ENCODE measurements at regions not wholly inside any gene's neighbourhood (a gene's known extent, or its start where the extent isn't known, plus 50 kb on each side); places are given as distances from the start of the nearest gene placed in this dataset.
"Not testable (repeated sequence)": the region's sequence is repeated elsewhere in the genome, so short reads cannot be mapped to it uniquely, and the experiment has no call there.

DNA sequence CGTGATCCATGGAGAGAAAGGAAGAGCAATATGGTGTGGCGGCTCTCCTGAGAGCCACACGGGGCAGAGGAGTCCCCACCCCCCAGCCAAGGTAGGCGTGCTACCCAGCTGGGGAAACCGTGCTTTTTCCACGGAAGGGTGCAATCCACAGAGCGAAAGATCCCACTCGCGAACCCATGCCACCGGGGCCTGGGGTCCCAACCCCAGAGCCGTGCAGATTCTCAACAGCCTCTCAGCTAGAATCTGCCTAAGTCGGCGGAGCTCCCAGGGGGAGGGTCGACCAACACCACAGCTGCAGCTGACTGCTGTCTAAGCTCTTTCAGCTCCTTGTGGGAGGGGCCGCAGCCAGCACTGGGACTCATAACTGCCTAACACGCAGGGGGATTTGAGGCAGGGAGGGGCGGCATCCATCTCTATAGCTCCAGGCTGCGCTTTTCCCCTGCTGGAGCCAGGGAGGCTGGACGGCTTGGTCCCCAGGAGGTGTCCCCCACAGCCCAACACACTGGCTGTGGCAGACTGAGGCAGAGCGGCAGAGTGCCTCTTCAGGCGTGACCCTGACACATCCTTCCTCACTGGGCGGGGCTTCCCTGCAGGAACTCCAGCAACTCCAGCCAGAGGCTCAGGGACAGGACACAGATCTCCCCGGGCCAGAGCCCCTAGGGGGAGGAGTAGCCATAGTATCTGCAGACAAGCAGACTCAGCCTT lies 107.6 kb upstream of the ZBTB20 start:
- no peak for DNase-seq (ENCODE audit: low spot score)

DNA sequence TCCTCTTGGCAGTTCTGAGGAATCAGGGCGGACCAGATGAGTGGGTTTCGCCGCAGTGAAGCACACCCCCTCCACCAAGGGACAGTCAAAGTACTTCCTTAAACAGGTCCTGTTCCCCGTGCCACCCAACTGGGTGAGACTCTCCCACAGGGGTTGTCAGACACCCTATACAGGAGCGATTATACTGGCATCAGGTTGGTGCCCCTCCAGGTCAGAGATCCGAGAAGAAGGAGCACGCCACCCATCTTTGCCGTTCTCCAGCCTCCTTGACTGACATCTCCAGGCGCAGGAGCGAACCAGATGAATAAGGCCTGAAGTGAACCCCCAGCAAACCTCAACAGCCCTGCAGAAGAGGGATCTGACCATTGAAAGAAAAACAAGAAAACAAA lies 108.1 kb upstream of the ZBTB20 start:
- DNase-seq (ENCODE audit: low spot score) = no peak

DNA sequence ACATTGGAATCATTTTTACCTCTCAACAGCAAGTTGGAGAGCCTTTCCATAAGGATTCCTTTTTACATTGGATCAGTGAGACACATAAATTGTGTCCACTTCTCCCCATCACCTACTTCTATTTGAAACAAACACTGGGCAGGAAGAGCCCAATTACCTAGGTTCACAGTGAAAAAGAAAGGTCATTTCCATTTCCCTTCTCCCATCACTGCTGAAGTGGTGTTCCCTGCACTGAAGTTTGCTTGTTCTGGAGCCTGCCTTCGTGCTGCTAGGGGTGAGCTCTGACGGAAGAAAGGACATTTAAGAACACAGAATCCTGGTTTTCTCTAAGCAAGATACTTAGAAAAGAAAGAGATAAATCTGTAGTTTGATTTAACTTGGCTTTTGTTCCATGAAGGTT lies 123.8 kb upstream of the ZBTB20 start:
- no peak for DNase-seq (ENCODE audit: low spot score)

DNA sequence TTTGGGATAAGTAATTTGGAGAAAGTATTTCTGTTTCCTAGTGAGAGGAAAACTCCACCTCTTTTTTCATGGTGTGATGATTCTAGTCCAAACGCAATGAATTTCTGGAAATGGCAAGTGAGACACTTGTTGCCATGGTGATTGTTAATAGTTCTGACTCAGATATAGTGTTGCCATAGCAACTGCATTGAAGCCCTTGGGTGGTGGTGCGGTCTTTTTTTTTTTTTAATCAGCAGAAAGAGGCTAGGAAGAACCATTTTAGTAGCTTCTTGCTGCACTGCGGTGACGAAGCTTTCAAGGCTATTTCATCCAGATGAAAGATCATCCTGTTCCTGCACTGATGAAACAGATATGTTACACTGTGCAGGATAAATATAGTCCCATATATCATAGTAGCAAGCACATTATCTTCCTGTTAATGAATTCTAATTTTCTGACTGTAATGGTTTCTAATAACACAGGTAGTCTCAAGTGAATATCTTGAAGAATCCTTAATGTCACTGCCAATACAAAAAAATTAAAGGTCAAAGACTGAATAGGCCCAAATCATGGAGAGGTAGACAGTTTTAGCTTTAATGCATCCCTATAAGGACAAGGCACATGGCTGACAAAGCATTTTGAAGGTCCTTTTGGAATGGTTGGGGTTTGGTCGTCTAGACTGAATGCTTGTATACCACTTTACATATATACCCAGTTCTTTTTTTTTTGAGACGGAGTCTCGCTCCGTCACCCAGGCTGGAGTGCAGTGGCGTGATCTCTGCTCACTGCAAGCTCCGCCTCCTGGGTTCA lies 125.1 kb upstream of the ZBTB20 start:
- peak; percentile 13 for DNase-seq (ENCODE audit: low spot score)

GRCh38 chr3:115275896-115276295 lies 128.8 kb upstream of the ZBTB20 start:
- no peak for DNase-seq (ENCODE audit: low spot score)

DNA sequence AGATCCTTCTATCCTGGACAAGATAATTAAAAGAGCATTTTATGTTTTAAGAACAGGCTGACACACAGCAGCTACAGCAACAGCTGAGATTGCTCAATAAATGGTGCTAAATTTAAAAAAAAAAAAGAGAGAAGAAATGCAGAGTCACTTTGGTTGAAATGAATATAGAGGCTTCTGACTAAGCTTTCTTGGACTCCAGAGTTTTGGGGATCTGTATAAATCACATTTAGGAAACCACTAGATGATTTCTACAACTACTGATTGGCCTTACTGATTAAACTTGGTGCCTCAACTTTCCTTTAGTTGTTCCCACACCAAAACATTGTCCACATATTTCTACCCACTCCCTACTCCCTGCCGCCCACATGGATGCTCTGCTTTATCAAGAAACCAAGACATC lies 132.9 kb upstream of the ZBTB20 start:
- no peak for DNase-seq (ENCODE audit: low spot score)

DNA sequence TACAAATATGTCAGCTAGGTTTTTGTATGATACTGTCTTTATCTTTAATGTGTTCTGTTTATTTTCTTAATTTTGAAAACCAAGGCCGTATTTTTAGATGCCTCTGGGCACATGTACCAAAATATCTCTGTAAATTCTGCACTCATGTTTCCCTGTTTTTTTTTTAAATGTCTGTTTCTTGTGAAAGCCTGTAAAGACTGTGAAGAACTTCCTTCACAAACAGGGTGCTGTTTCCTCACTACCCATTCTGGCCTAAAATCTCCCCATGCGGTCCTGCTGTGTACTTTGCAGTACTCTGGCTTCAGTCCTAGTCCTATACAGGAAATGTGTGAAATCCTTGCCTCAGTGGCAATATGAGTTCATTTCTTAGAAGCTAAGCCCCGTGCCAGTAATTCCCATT lies 133.4 kb upstream of the ZBTB20 start:
- DNase-seq (ENCODE audit: low spot score) = no peak

- DNase-seq (ENCODE audit: low spot score) = no peak
Measured at GRCh38 chr3:115281697-115282675, 134.9 kb upstream of the ZBTB20 start.

DNA sequence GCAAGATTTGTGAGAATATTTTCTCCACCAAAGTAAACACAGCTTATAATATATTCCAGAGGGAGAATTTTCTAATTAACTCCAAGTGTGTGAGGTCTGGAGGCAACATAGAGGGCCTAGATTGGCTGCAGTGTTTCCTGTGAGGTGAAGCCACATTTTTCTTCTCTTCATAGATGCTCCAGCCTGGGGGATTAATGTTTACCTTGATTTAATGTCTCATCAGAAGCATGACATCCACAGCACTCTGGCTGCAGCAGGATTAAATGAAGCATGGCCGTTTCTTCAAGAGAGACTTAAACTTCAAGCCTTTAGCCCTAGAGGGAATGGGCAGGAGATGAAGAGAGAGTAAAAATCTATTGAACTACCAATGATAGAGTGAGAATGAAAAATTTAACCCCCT lies 137.9 kb upstream of the ZBTB20 start:
- DNase-seq (ENCODE audit: low spot score) = no peak

- no peak for DNase-seq (ENCODE audit: low spot score)
Measured at GRCh38 chr3:115286529-115287197, 139.6 kb upstream of the ZBTB20 start.

DNA sequence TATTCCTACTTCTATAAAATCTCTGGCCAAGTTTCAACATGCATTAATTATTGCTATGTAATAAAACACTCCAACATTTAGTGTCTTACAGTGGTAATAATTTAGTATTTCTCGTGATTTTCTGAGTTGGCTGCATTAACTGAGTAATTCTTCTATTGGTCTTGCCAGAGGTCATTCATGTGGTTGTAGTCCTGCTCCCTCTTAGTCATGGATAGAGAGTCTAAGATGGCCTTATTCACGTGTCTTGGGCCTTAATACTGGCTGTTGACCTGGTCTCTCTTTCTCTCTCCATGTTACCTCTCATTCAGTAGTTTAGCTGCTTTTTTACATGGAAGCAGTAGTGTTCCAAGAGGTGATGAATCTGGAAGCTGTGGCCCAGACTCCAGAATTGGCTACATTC lies 140.1 kb upstream of the ZBTB20 start:
- no peak for DNase-seq (ENCODE audit: low spot score)

- DNase-seq (ENCODE audit: low spot score) = no peak
Measured at GRCh38 chr3:115292131-115292530, 145.0 kb upstream of the ZBTB20 start.

- no peak for DNase-seq (ENCODE audit: low spot score)
Measured at GRCh38 chr3:115292677-115293165, 145.6 kb upstream of the ZBTB20 start.

DNA sequence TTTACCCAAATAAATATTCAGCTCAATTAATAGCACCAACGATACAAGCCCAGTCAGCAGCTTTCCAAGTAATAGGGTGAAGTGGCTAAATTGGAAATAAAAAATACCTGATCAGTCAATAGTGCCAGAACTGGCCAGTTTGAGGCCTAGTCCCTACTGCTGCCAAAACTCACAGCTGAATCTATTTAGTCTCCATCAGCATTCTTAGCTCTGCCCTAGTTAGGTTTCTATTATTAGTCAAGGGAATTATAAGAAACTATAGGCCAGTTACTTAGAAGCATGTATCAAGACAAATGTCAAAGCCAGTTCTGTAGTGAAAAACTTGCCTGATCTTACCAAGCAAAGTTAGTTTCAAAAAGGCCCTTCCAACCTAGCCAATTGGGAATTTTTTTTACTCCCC lies 146.2 kb upstream of the ZBTB20 start:
- no peak for DNase-seq (ENCODE audit: low spot score)

- no peak for DNase-seq (ENCODE audit: low spot score)
Measured at GRCh38 chr3:115301364-115301860, 154.3 kb upstream of the ZBTB20 start.

GRCh38 chr3:115317953-115318352 lies 170.9 kb upstream of the ZBTB20 start:
- DNase-seq (ENCODE audit: low spot score) = not testable (repeated sequence)

- DNase-seq (ENCODE audit: low spot score) = peak; percentile 12
Measured at GRCh38 chr3:115321400-115321805, 174.3 kb upstream of the ZBTB20 start.

- DNase-seq (ENCODE audit: low spot score) = no peak
Measured at GRCh38 chr3:115322901-115323300, 175.8 kb upstream of the ZBTB20 start.

GRCh38 chr3:115323380-115323779 lies 176.3 kb upstream of the ZBTB20 start:
- DNase-seq (ENCODE audit: low spot score) = no peak

- DNase-seq (ENCODE audit: low spot score) = no peak
Measured at GRCh38 chr3:115324056-115324455, 177.0 kb upstream of the ZBTB20 start.

- peak; percentile 69 for DNase-seq (ENCODE audit: low spot score)
Measured at GRCh38 chr3:115325539-115325938, 178.5 kb upstream of the ZBTB20 start.

- no peak for DNase-seq (ENCODE audit: low spot score)
Measured at GRCh38 chr3:115330430-115330829, 183.3 kb upstream of the ZBTB20 start.
